ENCODE measurements at regions not wholly inside any gene's neighbourhood (a gene's known extent, or its start where the extent isn't known, plus 50 kb on each side); places are given as distances from the start of the nearest gene placed in this dataset.

- no peak for DNase-seq
These were observed 170.5 kb downstream of the FOXD2 start for GRCh38 chr1:47608296-47608875.

- DNase-seq, result no peak
These were observed 174.1 kb downstream of the FOXD2 start for GRCh38 chr1:47611992-47612391.

- DNase-seq, result no peak
These were observed 175.0 kb downstream of the FOXD2 start for GRCh38 chr1:47612819-47613218.

DNA sequence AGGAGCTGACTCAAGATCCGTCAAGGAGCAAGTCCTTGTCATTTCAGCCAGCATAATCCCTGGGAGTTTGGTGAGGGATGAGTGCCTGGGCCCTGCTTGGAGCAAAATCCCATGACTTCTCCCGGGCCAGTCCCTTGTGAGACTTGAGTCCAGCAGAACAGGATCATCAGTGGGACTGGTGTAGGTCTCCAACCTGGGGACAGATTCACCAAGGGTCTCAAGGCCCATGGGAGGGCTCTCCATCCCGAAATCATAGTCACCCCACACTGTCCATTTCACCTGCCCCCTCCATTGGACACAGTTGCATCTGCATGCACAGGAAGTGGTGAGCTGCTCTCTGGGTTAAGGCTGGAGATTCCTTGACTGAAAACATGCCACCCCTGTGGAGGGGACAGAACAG, 178.2 kb downstream of the FOXD2 start:
- DNase-seq, result no peak

DNA sequence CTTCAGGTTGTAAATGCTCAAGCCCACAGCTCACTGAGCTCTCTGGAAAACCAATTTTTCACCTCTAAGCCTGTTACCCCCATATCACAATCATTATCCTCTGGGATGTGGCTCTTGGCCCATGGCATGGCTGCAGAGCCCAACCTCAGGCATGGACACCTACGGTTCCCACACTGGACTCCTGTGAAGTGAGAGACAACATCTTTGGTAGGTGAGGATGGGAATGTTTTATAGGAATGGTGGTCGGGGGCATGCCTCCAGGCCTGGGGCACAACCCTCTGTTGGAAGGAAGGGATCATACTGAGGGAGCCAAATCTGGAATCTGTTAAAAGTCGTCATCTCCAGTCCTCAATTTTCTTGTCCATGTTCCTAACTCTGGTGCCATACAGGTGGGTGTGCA, 179.1 kb downstream of the FOXD2 start:
- DNase-seq, result no peak

- DNase-seq, result no peak
These were observed 179.8 kb downstream of the FOXD2 start for GRCh38 chr1:47617381-47618221.

- DNase-seq, result no peak
These were observed 180.4 kb downstream of the FOXD2 start for GRCh38 chr1:47618222-47618720.

DNA sequence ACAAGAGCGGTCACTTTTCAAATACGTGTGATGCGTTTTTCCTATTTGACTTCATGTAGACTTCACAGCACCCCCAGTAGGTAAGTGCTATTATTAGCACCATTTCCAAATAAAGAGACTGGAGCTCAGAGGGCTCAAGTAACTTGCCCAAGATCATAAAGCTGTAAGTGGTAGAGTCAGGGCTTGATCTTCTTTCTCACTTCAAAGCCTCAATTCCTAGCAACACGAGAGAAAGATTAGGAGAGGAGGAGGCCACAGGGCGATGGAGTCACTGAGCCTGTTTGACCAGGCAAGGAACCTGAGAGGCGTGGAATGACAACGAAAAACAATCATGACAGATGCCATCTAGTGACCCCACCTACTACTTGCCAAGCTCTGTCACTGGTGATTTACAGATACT, 181.0 kb downstream of the FOXD2 start:
- DNase-seq, result no peak

DNA sequence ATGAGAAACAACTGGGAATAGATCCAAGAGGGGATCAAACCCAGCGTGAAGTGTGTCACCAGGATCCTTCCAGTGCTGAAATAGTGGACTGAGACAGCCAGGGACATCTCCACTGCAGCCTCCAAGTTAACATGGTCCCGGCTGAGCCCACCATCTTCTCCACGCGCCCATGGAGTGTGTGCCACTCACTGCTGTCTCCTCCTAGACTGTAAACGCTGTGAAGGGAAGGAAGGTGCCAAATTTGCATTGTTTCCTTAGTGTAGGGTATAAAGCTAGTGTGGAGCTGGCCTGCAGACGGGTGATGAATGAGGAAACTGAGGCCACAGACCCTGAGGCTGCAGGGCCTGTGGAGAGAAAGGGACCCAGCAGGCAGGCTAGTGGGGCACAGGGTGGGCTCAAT, 183.6 kb downstream of the FOXD2 start:
- DNase-seq, result no peak

GRCh38 chr1:47621977-47622376, 184.1 kb downstream of the FOXD2 start:
- DNase-seq, result no peak

GRCh38 chr1:47622776-47623556, 185.1 kb downstream of the FOXD2 start:
- no peak for DNase-seq

DNA sequence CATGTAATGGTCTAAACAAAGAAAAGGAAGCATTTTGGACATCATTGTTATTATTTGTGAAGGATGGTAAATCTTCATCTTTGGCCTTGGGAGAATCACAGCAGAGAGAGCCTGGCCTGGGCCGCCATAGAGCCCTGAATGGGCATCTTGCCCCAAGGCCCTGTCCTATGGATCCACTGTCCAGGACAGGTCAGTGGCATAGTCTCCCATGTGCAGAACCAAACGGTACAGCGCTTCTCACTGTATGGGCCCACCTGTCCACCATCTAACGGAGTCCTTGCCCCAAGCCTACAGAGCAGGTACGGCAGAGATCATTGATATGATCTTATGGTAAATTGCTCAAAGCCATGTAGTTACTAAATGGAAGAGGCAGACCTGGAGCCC, 185.7 kb downstream of the FOXD2 start:
- no peak for DNase-seq

DNA sequence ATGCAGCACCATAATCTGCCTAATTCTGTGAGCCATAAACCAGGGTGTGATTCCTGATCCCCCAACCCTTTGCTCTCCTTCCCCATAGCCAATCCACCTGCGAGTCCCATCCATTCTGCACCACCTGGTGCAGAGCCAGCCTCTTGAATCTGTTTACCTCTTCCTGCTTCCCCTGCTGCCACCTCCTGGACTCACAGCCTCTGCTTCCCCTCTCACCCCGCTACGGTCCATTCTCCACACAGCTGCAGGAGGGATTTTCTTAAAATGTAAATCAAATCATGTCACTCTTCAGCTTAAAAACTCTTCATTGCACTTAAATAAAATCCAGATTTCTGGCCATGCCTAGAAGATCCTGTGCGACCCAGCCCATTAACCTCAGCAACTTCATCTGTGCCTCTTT, 186.7 kb downstream of the FOXD2 start:
- no peak for DNase-seq

GRCh38 chr1:47627016-47627415, 189.2 kb downstream of the FOXD2 start:
- DNase-seq, result no peak

- DNase-seq, result no peak
These were observed 189.9 kb downstream of the FOXD2 start for GRCh38 chr1:47627471-47628370.

DNA sequence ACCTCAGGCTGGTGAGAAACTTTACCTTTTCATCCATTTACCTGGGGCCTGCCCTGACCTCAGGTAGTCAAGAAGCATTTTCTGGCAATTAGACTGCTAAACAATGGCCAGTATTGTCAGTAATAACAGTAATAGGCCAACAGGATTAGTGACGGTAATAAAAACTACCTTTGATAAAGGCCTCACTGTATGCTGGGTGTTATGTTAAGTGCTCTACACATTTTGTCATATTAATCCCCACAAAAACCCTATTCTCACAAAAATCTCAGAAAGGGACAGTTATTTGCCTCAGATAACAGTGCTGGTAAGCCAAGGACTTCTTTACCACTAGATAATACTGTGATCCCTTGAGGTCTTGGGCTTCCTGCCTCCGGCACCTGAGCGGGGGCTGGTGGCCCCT, 191.4 kb downstream of the FOXD2 start:
- DNase-seq, result no peak

GRCh38 chr1:47630346-47630745, 192.5 kb downstream of the FOXD2 start:
- no peak for DNase-seq

DNA sequence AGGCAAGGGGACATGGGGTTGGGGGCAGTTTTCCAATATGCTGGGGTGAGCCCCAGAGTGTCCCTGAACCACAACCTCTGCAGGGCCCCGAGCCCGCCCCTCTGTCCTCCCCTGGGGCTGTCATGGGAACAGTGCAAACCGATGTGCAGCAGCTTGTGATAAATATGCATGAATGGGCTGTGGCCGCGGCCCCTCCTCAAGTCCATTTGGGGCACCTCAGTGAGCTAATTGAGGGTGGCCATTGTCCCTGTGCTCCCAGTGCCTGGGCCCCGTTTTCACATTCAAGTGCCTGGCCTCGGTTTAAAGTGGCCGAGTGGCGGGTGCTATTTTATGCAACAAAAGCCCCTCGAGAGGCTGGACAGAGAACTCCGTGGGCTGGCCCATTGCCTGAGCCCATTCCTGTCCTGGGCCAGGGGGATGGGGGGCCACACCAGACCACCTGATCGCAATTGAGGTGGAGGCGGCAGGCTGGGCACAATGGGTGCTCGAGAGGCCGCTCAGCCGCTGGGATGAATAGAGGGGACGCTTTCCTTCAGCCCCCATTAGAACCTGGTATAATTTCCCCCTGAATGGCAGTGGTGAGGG, 193.7 kb downstream of the FOXD2 start:
- no peak for DNase-seq

DNA sequence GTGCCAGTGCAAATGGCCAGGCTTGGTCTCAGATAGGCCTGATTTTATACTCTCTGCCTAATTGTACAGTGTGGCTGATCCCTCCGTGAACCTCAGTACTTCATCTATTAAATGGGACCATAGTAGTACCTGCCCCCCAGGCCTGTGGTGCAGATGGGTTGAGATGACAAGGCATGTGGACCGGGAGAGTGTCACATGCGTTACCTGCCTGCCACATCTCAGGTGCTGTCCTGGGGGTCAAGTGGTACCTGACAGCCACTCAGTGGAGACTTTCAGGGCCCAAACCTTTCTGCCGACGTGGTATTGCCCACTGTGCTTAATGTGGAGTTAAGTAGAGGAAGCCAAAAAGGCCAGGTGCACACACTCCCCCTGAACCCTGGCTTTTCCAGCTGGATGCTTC, 197.3 kb downstream of the FOXD2 start:
- DNase-seq, result no peak

DNA sequence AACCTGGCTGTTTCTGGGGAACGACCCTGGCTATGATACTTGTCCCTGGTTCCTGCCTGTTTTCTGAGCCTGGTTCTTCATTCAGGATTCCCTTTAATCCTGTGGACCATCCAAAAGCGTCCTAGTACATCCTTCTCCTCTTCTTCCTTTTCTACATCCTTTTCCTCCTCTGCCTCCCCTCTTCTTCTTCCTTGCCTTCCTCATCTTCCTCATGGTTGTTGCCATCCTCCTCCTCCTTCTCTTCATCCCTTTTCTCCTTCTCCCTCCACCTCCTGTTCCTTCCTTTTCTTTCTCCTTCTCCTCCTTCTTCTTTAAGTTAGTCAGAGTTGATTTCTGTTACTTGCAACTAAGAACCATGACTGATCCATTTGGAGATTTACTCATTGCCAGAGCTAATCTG, 197.8 kb downstream of the FOXD2 start:
- DNase-seq, result no peak

- no peak for DNase-seq
These were observed 199.4 kb downstream of the FOXD2 start for GRCh38 chr1:47637111-47637685.

DNA sequence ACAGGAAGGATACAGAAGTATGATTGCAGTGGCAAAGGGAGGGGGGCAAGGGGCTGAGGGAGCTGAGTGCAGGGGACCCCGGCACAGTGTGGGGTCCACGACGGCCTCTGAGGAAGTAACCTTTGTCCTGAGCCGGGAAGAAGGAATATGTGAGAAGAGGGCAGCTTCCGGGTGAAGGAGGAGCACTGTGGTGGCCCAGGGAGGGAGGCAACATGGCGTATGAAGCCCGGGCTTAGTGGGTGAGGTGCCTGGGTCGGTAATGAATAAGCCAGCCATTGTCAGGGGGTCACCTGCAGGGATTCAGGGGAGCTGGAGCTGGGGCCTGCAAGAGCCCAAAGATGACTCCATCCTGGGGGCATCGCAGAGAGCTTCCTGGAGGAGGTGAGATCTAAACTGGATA, 200.4 kb downstream of the FOXD2 start:
- no peak for DNase-seq
